B cell (primary cell): ENCODE measurements at regions not wholly inside any gene's neighbourhood (a gene's known extent, or its start where the extent isn't known, plus 50 kb on each side); places are given as distances from the start of the nearest gene placed in this dataset.

Experiments
- ATAC-seq: fragments of 200-7000 bp; cut with Tn5 transposase; one replicate; pipeline ENCODE4 v1.10.0; 2021; ENCODE audit warnings: low read depth, mild to moderate bottlenecking, moderate number of reproducible peaks, moderate library complexity
- CTCF ChIA-PET: fragments of 350-600 bp; sonication (Branson Sonifier 250); formaldehyde crosslinking; loops from one replicate; lab custom pipeline; 2021; ENCODE audit warnings: antibody characterized with exemption, inconsistent platforms; lab: Charles Lee
- POLR2A ChIA-PET: fragments of 350-600 bp; sonication (Branson Sonifier 250); formaldehyde crosslinking; loops from one replicate; lab custom pipeline; 2021; ENCODE audit warnings: antibody characterized with exemption; lab: Charles Lee
- DNase-seq: peaks from one replicate; pipeline ENCODE4 v3.0.0; 2013
- H2AFZ ChIP-seq: 2 replicates; pipeline ENCODE4 v1.6.1; 2012; ENCODE audit warnings: mild to moderate bottlenecking, low read depth, low read length; ENCODE audit not compliant: insufficient read depth, poor library complexity, severe bottlenecking
- H3K27ac ChIP-seq, 2 donors: 1 replicate in 1 of 2; 2 replicates in 1 of 2; pipeline ENCODE4 v1.5.1; 2012 to 2013; ENCODE audit warnings: low read length in 2 of 2, mild to moderate bottlenecking in 2 of 2, moderate library complexity in 1 of 2
- H3K27me3 ChIP-seq, 4 experiments: fragments of 200-600 bp in 1 of 4; sonication (generic) in 1 of 4; replicated peaks in 1 of 4; 1 replicate in 2 of 4; 2 replicates in 2 of 4; pipeline versions ENCODE4 v1.6.1 to v1.7.0; 2013 to 2016; ENCODE audit warnings: low read length in 3 of 4, mild to moderate bottlenecking in 2 of 4, mixed read lengths in 1 of 4, moderate library complexity in 1 of 4; ENCODE audit not compliant: insufficient read depth in 4 of 4, control insufficient read depth in 3 of 4; ENCODE audit errors: control extremely low read depth in 1 of 4
- H3K36me3 ChIP-seq, 2 experiments: replicated peaks in 1 of 2; 1 replicate in 1 of 2; 2 replicates in 1 of 2; pipeline versions ENCODE4 v1.6.1 to v1.7.1; 2013; ENCODE audit warnings: low read length in 1 of 2; ENCODE audit not compliant: insufficient read depth in 2 of 2, control insufficient read depth in 1 of 2; ENCODE audit errors: control extremely low read depth in 1 of 2, extremely low read depth in 1 of 2
- H3K4me1 ChIP-seq, 2 donors: fragments of 200-600 bp in 1 of 2; sonication (generic) in 1 of 2; 1 replicate in 1 of 2; 2 replicates in 1 of 2; pipeline versions ENCODE4 v1.5.1 to v1.6.1; 2013 to 2017; ENCODE audit warnings: low read length in 2 of 2; ENCODE audit not compliant: control insufficient read depth in 2 of 2, insufficient read depth in 2 of 2
- H3K4me2 ChIP-seq: replicated peaks from 2 replicates; pipeline ENCODE3; 2012; ENCODE audit warnings: mild to moderate bottlenecking, low read depth, low read length; ENCODE audit not compliant: poor library complexity, severe bottlenecking
- H3K4me3 ChIP-seq, 5 experiments: fragments of 200-600 bp in 1 of 5; sonication (generic) in 1 of 5; 1 replicate in 3 of 5; 2 replicates in 2 of 5; pipeline versions ENCODE4 v1.5.1 to v1.7.0; 2011 to 2016; ENCODE audit warnings: low read length in 4 of 5, mild to moderate bottlenecking in 4 of 5, low read depth in 2 of 5, control low read depth in 1 of 5, moderate library complexity in 1 of 5; ENCODE audit not compliant: insufficient read depth in 1 of 5; ENCODE audit errors: control extremely low read depth in 1 of 5, extremely low read depth in 1 of 5
- H3K79me2 ChIP-seq: fragments of 200-600 bp; sonication (generic); one replicate; pipeline ENCODE4 v1.6.0; 2016; ENCODE audit warnings: low read length; ENCODE audit not compliant: control insufficient read depth, insufficient read depth
- H3K9ac ChIP-seq: fragments of 200-600 bp; sonication (generic); 2 replicates; pipeline ENCODE4 v1.6.1; 2017; ENCODE audit warnings: mild to moderate bottlenecking, low read length, moderate library complexity
- H3K9me3 ChIP-seq, 3 donors: one replicate each; pipeline versions ENCODE4 v1.6.1 to v1.7.1; 2013; ENCODE audit warnings: low read length in 2 of 3; ENCODE audit not compliant: control insufficient read depth in 2 of 3, insufficient read depth in 1 of 3; ENCODE audit errors: control extremely low read depth in 1 of 3
- H4K20me1 ChIP-seq: 2 replicates; pipeline ENCODE4 v1.6.0; 2012; ENCODE audit warnings: mild to moderate bottlenecking, low read length; ENCODE audit not compliant: insufficient read depth, control insufficient read depth, poor library complexity, severe bottlenecking
- H3K27ac Mint-ChIP-seq: one replicate; pipeline ENCODE4 v1.8.0; 2021; ENCODE audit warnings: mixed read lengths
- H3K27me3 Mint-ChIP-seq: one replicate; pipeline ENCODE4 v1.8.0; 2021; ENCODE audit warnings: mixed read lengths
- H3K4me1 Mint-ChIP-seq: one replicate; pipeline ENCODE4 v1.8.0; 2021; ENCODE audit warnings: mixed read lengths
- H3K4me3 Mint-ChIP-seq: one replicate; pipeline ENCODE4 v1.8.0; 2021; ENCODE audit warnings: mixed read lengths
- H3K9me3 Mint-ChIP-seq: one replicate; pipeline ENCODE4 v1.8.0; 2022; ENCODE audit warnings: mixed read lengths; ENCODE audit not compliant: insufficient read depth
- EZH2 ChIP-seq: IDR thresholded peaks from 2 replicates; pipeline ENCODE4 v1.6.1; 2012; ENCODE audit warnings: borderline replicate concordance, low read depth, mild to moderate bottlenecking, moderate library complexity, low read length; ENCODE audit not compliant: insufficient read depth, poor library complexity, severe bottlenecking
- WGBS: methylation state at CpG from one replicate; pipeline ENCODE4 v1.1.5; 2013; ENCODE audit warnings: missing lambda C conversion rate; ENCODE audit not compliant: insufficient coverage; 5-methylcytosine and 5-hydroxymethylcytosine counted together
- intact Hi-C: fragments of 100-400 bp; cut with micrococcal nuclease; formaldehyde crosslinking; loops from one replicate; pipeline ENCODE4 v1.10.0; 2022
- TF ChIP-seq, protein P1 (sequence below): fragments of 200-600 bp; IDR thresholded peaks from one replicate; pipeline ENCODE4 v1.8.0; 2022; ENCODE audit warnings: antibody characterized with exemption, mild to moderate bottlenecking

DNA sequence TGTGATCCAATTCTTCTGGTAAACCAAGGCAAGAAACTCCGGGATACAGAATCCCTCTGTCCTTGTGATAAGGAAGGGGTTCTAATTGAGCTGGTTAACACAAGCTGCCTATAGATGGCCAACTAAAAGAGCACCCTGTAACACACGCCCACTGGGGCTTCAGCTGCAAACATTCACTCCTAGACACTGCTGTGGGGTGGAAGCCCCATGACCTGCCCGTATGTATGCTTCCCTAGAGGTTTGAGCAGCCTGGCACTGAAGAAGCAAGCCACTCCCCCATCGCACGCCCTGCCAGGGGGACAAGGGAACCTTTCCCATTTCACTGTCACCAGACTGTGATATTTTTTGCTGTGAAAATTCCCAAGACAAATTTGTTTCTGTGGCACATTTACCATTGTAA is 516.9 kb upstream of the GOLIM4 start:
- ChIA-PET CTCF (no interaction called here), POLR2A (no interaction called here)
- Histone ChIP-seq H3K4me1 (no peaks in the 10 kb centered on the region), H3K27me3 (no peaks in the 10 kb centered on the region), H3K9ac (no peak overlapping the region), H3K79me2 (no peaks in the 10 kb centered on the region), H3K9me3 (no peaks in the 10 kb centered on the region), H3K36me3 (no peaks in the 10 kb centered on the region), H3K4me2 (no peak overlapping the region), H3K27ac (no peak overlapping the region), H4K20me1 (no peaks in the 10 kb centered on the region), H3K4me3 (no peak overlapping the region), H2AFZ (no peak overlapping the region)
- ATAC-seq (no peak), DNase-seq (no peak)
- no peaks in the 10 kb centered on the region for H3K4me1 Mint-ChIP-seq
- intact Hi-C loops, result no loop called here
- 10% methylated on average over 3 of the region's 5 CpGs for WGBS
- no peak overlapping the region for H3K4me3 Mint-ChIP-seq
- TF ChIP-seq, protein P1, sequence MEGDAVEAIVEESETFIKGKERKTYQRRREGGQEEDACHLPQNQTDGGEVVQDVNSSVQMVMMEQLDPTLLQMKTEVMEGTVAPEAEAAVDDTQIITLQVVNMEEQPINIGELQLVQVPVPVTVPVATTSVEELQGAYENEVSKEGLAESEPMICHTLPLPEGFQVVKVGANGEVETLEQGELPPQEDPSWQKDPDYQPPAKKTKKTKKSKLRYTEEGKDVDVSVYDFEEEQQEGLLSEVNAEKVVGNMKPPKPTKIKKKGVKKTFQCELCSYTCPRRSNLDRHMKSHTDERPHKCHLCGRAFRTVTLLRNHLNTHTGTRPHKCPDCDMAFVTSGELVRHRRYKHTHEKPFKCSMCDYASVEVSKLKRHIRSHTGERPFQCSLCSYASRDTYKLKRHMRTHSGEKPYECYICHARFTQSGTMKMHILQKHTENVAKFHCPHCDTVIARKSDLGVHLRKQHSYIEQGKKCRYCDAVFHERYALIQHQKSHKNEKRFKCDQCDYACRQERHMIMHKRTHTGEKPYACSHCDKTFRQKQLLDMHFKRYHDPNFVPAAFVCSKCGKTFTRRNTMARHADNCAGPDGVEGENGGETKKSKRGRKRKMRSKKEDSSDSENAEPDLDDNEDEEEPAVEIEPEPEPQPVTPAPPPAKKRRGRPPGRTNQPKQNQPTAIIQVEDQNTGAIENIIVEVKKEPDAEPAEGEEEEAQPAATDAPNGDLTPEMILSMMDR, result no peak
- TF ChIP-seq EZH2, result no peak
- no peaks in the 10 kb centered on the region for H3K9me3 Mint-ChIP-seq
- peaks cover 3% of the 10 kb centered on the region for H3K27me3 Mint-ChIP-seq
- H3K27ac Mint-ChIP-seq, result no peak overlapping the region

DNA sequence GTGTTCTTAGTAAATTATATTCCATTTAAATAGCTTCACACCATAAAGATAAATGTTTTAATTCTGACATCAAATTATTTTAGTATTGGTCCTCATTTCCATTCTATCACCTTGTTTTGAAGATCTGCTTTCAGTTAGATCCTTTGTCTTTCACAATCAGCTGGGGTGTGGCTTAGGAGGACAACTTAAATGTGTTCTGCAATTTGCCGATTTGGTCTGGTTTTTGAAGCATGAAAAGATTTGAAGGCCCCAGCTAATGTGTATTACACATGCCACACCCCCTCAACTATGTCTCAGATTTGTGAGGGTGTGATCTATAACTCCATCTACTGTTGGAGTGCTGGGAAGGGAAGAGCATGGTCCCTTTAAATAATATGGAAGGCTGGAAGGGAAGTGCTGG is 516.1 kb upstream of the GOLIM4 start:
- Histone ChIP-seq H3K36me3 (no peaks in the 10 kb centered on the region), H4K20me1 (no peaks in the 10 kb centered on the region), H3K27me3 (no peaks in the 10 kb centered on the region), H3K79me2 (no peaks in the 10 kb centered on the region), H3K4me3 (no peak overlapping the region), H3K27ac (no peak overlapping the region), H3K4me1 (no peaks in the 10 kb centered on the region), H3K9me3 (no peaks in the 10 kb centered on the region), H2AFZ (no peak overlapping the region), H3K4me2 (no peak overlapping the region), H3K9ac (no peak overlapping the region)
- ChIA-PET CTCF (no interaction called here), POLR2A (no interaction called here)
- TF ChIP-seq, protein P1, result no peak
- no peak for TF ChIP-seq EZH2
- WGBS, result no CpG with 5 or more reads among the region's 1 CpG
- intact Hi-C loops, result no loop called here
- ATAC-seq (no peak), DNase-seq (no peak)
- Mint-ChIP-seq H3K27ac (no peak overlapping the region), H3K4me1 (no peaks in the 10 kb centered on the region), H3K4me3 (no peak overlapping the region), H3K9me3 (no peaks in the 10 kb centered on the region), H3K27me3 (peaks cover 3% of the 10 kb centered on the region)
